ENCODE measurements at regions not wholly inside any gene's neighbourhood (a gene's known extent, or its start where the extent isn't known, plus 50 kb on each side); places are given as distances from the start of the nearest gene placed in this dataset.

GRCh38 chr15:98433346-98433745, 215.0 kb upstream of the IGF1R start (continued):
- TF ChIP-seq ZBTB40 (IDR thresholded peaks at IDR 0.05): no peak
- no peak for TF ChIP-seq ZBTB40 (CRISPR knock-in tag; IDR thresholded peaks at IDR 0.05)
- no peak for TF ChIP-seq ZBTB33 (CRISPR knock-in tag; IDR thresholded peaks at IDR 0.05)
- TF ChIP-seq MAFK (IDR thresholded peaks at IDR 0.05; ENCODE audit: low read length): no peak
- no peak for TF ChIP-seq MAFG (tag; conservative IDR thresholded peaks at IDR 0.05)
- TF ChIP-seq DDX20 (tag; IDR thresholded peaks at IDR 0.05; ENCODE audit: low read depth): no peak
- TF ChIP-seq EP300 (IDR thresholded peaks at IDR 0.05; ENCODE audit: low read length): no peak
- no peak for TF ChIP-seq FOXK1 (CRISPR knock-in tag; IDR thresholded peaks at IDR 0.05; ENCODE audit: borderline replicate concordance)
- TF ChIP-seq NR2F6 (CRISPR knock-in tag; IDR thresholded peaks at IDR 0.05): no peak
- no peak for TF ChIP-seq ZNF184 (CRISPR knock-in tag; IDR thresholded peaks at IDR 0.05)
